ENCODE measurements at regions not wholly inside any gene's neighbourhood (a gene's known extent, or its start where the extent isn't known, plus 50 kb on each side); places are given as distances from the start of the nearest gene placed in this dataset.

GRCh38 chr21:17088500-17088899 is 424.3 kb upstream of the CXADR start:
- Histone ChIP-seq H3K4me2 (ENCODE audit: insufficient read depth, low read length, poor library complexity, severe bottlenecking) (no peak overlapping the region), H3K9ac (ENCODE audit: low read depth, low read length, poor library complexity) (no peak overlapping the region), H3K23ac (ENCODE audit: low read depth, low read length, poor library complexity) (no peak overlapping the region), H3K14ac (ENCODE audit: low read length) (no peak overlapping the region), H3K27me3 (ENCODE audit: control insufficient read depth in 3 of 3, insufficient read depth in 3 of 3, low read depth in 1 of 3, low read length in 3 of 3) (no peaks in the 10 kb centered on the region), H3K4me3 (ENCODE audit: low read length in 2 of 2) (no peak overlapping the region), H2BK5ac (ENCODE audit: low read length) (no peak overlapping the region), H2BK120ac (ENCODE audit: low read depth, low read length) (no peak overlapping the region), H3K27ac (replicated peaks; ENCODE audit: low read length) (no peak overlapping the region), H3K4ac (ENCODE audit: low read length) (no peak overlapping the region), H4K91ac (ENCODE audit: low read depth, low read length, poor library complexity) (no peak overlapping the region), H3K18ac (ENCODE audit: low read length) (no peak overlapping the region), H2BK12ac (ENCODE audit: low read length) (no peak overlapping the region), H3K9me3 (replicated peaks in 1 of 2; ENCODE audit: control insufficient read depth in 2 of 2, insufficient read depth in 1 of 2, low read depth in 1 of 2, low read length in 2 of 2) (no peaks in the 10 kb centered on the region), H3K79me1 (ENCODE audit: low read depth, low read length) (no peaks in the 10 kb centered on the region), H2AK5ac (ENCODE audit: low read depth, low read length) (no peak overlapping the region), H2BK15ac (ENCODE audit: low read length) (no peak overlapping the region), H4K8ac (ENCODE audit: low read depth, low read length) (no peak overlapping the region), H3K4me1 (ENCODE audit: control insufficient read depth in 2 of 2, insufficient read depth in 1 of 2, low read depth in 1 of 2, low read length in 2 of 2) (no peaks in the 10 kb centered on the region), H2AFZ (ENCODE audit: low read length) (no peak overlapping the region), H3K36me3 (replicated peaks in 1 of 2; ENCODE audit: control insufficient read depth in 2 of 2, insufficient read depth in 2 of 2, low read length in 2 of 2) (no peaks in the 10 kb centered on the region)
- DNase-seq (ENCODE audit: low spot score) = no peak
- WGBS, 2 donors (ENCODE audit: extremely low coverage in 2 of 2, insufficient read length in 2 of 2, insufficient replicate concordance in 1 of 2) = no CpG with 5 or more reads among the region's 4 CpGs

- Histone ChIP-seq H3K14ac (ENCODE audit: low read length) (no peak overlapping the region), H2BK12ac (ENCODE audit: low read length) (no peak overlapping the region), H3K4me1 (ENCODE audit: control insufficient read depth in 2 of 2, insufficient read depth in 1 of 2, low read depth in 1 of 2, low read length in 2 of 2) (no peaks in the 10 kb centered on the region), H2AFZ (ENCODE audit: low read length) (no peak overlapping the region), H2BK5ac (ENCODE audit: low read length) (no peak overlapping the region), H3K27ac (replicated peaks; ENCODE audit: low read length) (no peak overlapping the region), H2BK15ac (ENCODE audit: low read length) (no peak overlapping the region), H3K4me2 (ENCODE audit: insufficient read depth, low read length, poor library complexity, severe bottlenecking) (no peak overlapping the region), H4K91ac (ENCODE audit: low read depth, low read length, poor library complexity) (no peak overlapping the region), H3K79me1 (ENCODE audit: low read depth, low read length) (no peaks in the 10 kb centered on the region), H4K8ac (ENCODE audit: low read depth, low read length) (no peak overlapping the region), H2AK5ac (ENCODE audit: low read depth, low read length) (no peak overlapping the region), H3K9ac (ENCODE audit: low read depth, low read length, poor library complexity) (no peak overlapping the region), H3K27me3 (ENCODE audit: control insufficient read depth in 3 of 3, insufficient read depth in 3 of 3, low read depth in 1 of 3, low read length in 3 of 3) (no peaks in the 10 kb centered on the region), H3K18ac (ENCODE audit: low read length) (no peak overlapping the region), H3K23ac (ENCODE audit: low read depth, low read length, poor library complexity) (no peak overlapping the region), H3K9me3 (replicated peaks in 1 of 2; ENCODE audit: control insufficient read depth in 2 of 2, insufficient read depth in 1 of 2, low read depth in 1 of 2, low read length in 2 of 2) (no peaks in the 10 kb centered on the region), H3K4ac (ENCODE audit: low read length) (no peak overlapping the region), H2BK120ac (ENCODE audit: low read depth, low read length) (no peak overlapping the region), H3K4me3 (ENCODE audit: low read length in 2 of 2) (no peak overlapping the region), H3K36me3 (replicated peaks in 1 of 2; ENCODE audit: control insufficient read depth in 2 of 2, insufficient read depth in 2 of 2, low read length in 2 of 2) (no peaks in the 10 kb centered on the region)
- WGBS, 2 donors (ENCODE audit: extremely low coverage in 2 of 2, insufficient read length in 2 of 2, insufficient replicate concordance in 1 of 2) = no CpG with 5 or more reads among the region's 1 CpG
- no peak for DNase-seq (ENCODE audit: low spot score)
Measured at GRCh38 chr21:17089091-17089491, 423.8 kb upstream of the CXADR start.

DNA sequence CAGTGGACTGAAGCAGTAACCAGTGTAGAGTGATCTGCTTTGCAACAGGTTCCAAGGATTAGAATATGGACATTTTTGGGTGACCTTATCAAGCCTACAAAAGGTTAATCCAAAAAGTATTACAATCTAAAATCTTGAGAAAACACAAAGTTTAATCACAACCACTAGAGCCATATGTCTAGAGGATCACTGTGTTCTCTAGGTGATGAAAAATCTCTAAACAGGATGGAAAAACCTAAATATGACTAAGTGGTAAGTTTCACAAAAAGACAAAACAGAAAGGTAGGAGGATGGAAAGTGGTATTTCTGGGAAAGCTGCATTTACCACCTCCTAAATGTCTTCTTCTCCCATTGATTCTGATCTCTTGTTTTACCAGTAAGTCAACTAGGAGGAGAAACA is 411.1 kb upstream of the CXADR start:
- H3K18ac ChIP-seq (ENCODE audit: low read length) = no peak overlapping the region
- no peak overlapping the region for H3K4me2 ChIP-seq (ENCODE audit: insufficient read depth, low read length, poor library complexity, severe bottlenecking)
- no peak overlapping the region for H3K27ac ChIP-seq (replicated peaks; ENCODE audit: low read length)

GRCh38 chr21:17105932-17106331 is 406.9 kb upstream of the CXADR start:
- Histone ChIP-seq H3K9ac (ENCODE audit: low read depth, low read length, poor library complexity) (no peak overlapping the region), H4K8ac (ENCODE audit: low read depth, low read length) (no peak overlapping the region), H3K79me1 (ENCODE audit: low read depth, low read length) (no peaks in the 10 kb centered on the region), H3K27ac (replicated peaks; ENCODE audit: low read length) (no peak overlapping the region), H3K4me3 (ENCODE audit: low read length in 2 of 2) (no peak overlapping the region), H2BK12ac (ENCODE audit: low read length) (no peak overlapping the region), H2BK5ac (ENCODE audit: low read length) (no peak overlapping the region), H2BK15ac (ENCODE audit: low read length) (no peak overlapping the region), H3K27me3 (ENCODE audit: control insufficient read depth in 3 of 3, insufficient read depth in 3 of 3, low read depth in 1 of 3, low read length in 3 of 3) (no peaks in the 10 kb centered on the region), H3K36me3 (replicated peaks in 1 of 2; ENCODE audit: control insufficient read depth in 2 of 2, insufficient read depth in 2 of 2, low read length in 2 of 2) (no peaks in the 10 kb centered on the region), H2BK120ac (ENCODE audit: low read depth, low read length) (no peak overlapping the region), H2AK5ac (ENCODE audit: low read depth, low read length) (no peak overlapping the region), H3K4ac (ENCODE audit: low read length) (no peak overlapping the region), H3K23ac (ENCODE audit: low read depth, low read length, poor library complexity) (no peak overlapping the region), H3K4me2 (ENCODE audit: insufficient read depth, low read length, poor library complexity, severe bottlenecking) (no peak overlapping the region), H2AFZ (ENCODE audit: low read length) (no peak overlapping the region), H3K18ac (ENCODE audit: low read length) (no peak overlapping the region), H4K91ac (ENCODE audit: low read depth, low read length, poor library complexity) (no peak overlapping the region), H3K14ac (ENCODE audit: low read length) (no peak overlapping the region), H3K4me1 (ENCODE audit: control insufficient read depth in 2 of 2, insufficient read depth in 1 of 2, low read depth in 1 of 2, low read length in 2 of 2) (no peaks in the 10 kb centered on the region), H3K9me3 (replicated peaks in 1 of 2; ENCODE audit: control insufficient read depth in 2 of 2, insufficient read depth in 1 of 2, low read depth in 1 of 2, low read length in 2 of 2) (no peaks in the 10 kb centered on the region)
- DNase-seq (ENCODE audit: low spot score) = no peak

More for the DNA sequence above, 411.1 kb upstream of the CXADR start:
- no peak for DNase-seq (ENCODE audit: low spot score)
- H3K36me3 ChIP-seq (replicated peaks in 1 of 2; ENCODE audit: control insufficient read depth in 2 of 2, insufficient read depth in 2 of 2, low read length in 2 of 2) = no peaks in the 10 kb centered on the region
- H2BK15ac ChIP-seq (ENCODE audit: low read length) = no peak overlapping the region
- no peak overlapping the region for H2BK120ac ChIP-seq (ENCODE audit: low read depth, low read length)
- H4K91ac ChIP-seq (ENCODE audit: low read depth, low read length, poor library complexity) = no peak overlapping the region
- H3K4me3 ChIP-seq (ENCODE audit: low read length in 2 of 2) = no peak overlapping the region
- H3K27me3 ChIP-seq (ENCODE audit: control insufficient read depth in 3 of 3, insufficient read depth in 3 of 3, low read depth in 1 of 3, low read length in 3 of 3) = no peaks in the 10 kb centered on the region
- no peak overlapping the region for H4K8ac ChIP-seq (ENCODE audit: low read depth, low read length)
- no peaks in the 10 kb centered on the region for H3K9me3 ChIP-seq (replicated peaks in 1 of 2; ENCODE audit: control insufficient read depth in 2 of 2, insufficient read depth in 1 of 2, low read depth in 1 of 2, low read length in 2 of 2)
- no peak overlapping the region for H2AK5ac ChIP-seq (ENCODE audit: low read depth, low read length)
- no peak overlapping the region for H3K14ac ChIP-seq (ENCODE audit: low read length)
- H2BK5ac ChIP-seq (ENCODE audit: low read length) = no peak overlapping the region
- no peak overlapping the region for H3K4ac ChIP-seq (ENCODE audit: low read length)
- H3K4me1 ChIP-seq (ENCODE audit: control insufficient read depth in 2 of 2, insufficient read depth in 1 of 2, low read depth in 1 of 2, low read length in 2 of 2) = no peaks in the 10 kb centered on the region
- no peak overlapping the region for H3K23ac ChIP-seq (ENCODE audit: low read depth, low read length, poor library complexity)
- H3K79me1 ChIP-seq (ENCODE audit: low read depth, low read length) = no peaks in the 10 kb centered on the region
- H3K9ac ChIP-seq (ENCODE audit: low read depth, low read length, poor library complexity) = no peak overlapping the region
- no peak overlapping the region for H2AFZ ChIP-seq (ENCODE audit: low read length)
- no peak overlapping the region for H2BK12ac ChIP-seq (ENCODE audit: low read length)

Measured in neuronal stem cell (in vitro differentiated cells).